HG03025 (cell line): ENCODE measurements at regions not wholly inside any gene's neighbourhood (a gene's known extent, or its start where the extent isn't known, plus 50 kb on each side); places are given as distances from the start of the nearest gene placed in this dataset.

ENCODE experiments used
- ATAC-seq: cut with Tn5 transposase; IDR thresholded peaks from one replicate; pipeline ENCODE4 v1.9.1; 2021; ENCODE audit warnings: mild to moderate bottlenecking, moderate library complexity; ENCODE audit not compliant: unreplicated experiment, low FRiP score

DNA sequence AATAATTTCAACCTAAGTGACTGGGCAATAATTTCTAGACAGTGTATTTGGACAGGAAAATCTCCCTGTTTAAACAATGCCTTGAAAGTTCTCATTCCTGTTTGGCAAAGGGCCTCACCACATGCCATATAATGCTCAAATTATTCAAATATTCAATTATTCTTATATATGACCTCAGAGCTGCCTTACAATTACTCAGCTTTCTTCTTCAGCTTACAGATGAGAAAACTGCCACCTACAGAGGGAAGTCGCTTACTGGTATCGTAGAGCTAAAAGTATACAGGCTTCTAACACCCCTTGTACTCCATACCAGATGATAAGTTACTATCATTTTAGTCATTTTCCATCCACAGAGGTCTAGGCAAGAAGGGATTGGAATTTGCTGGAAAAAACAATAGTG is 830.3 kb downstream of the BRINP1 start:
- no peak for ATAC-seq

DNA sequence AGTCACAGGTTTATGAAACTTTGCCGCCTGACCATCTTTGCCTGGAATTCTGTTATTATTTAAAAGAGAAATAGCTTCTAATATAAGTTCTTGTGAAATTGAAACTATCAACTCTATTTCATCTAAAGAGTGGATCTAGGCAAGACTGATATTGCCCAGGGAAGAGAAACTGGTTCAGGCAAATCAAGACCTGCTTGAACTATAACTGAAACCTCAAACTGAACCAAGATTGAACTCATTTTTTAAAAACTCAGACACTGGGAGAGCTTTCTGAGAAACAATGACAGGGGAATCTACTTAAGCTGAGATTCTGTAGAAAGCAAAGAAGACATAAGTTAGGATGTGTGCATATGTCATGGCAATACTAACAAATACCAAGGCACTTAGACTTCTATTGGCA is 815.8 kb downstream of the BRINP1 start:
- ATAC-seq = no peak

DNA sequence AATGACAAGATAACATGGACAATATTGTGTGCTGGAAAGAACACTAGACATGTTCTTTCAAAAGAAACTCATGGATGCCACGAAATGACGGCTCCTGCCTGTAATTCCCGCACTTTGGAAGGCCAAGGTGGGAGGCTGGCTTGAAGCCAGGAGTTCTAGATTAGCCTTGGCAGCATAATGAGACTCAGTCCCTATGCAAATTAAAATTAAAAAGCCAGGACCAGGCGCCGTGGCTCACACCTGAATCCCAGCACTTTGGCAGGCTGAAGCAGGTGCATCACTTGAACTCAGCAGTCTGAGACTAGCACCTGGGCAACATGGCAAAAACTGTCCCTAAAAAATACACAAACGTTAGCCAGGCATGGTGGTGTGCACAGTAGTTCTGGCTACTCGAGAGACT is 814.2 kb downstream of the BRINP1 start:
- no peak for ATAC-seq

GRCh38 chr9:118558026-118558425 is 811.2 kb downstream of the BRINP1 start:
- no peak for ATAC-seq

DNA sequence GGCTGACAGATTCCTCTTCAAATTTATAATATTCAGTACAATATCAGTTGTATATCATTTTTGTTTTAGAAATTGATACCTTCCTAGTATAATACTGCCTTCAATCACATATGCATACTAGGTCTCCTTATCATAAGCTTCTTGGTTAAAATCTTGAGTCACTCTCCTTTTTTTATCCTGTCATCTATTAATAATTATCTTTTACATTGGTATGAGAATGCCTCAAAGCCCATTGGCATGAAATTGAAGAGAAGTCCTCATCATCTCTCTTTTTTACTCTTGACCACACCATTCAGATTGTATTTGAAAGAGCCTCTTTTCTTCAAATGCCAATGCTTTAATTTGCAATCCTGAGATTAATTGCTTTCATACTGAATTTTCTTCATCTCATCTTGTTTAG is 810.3 kb downstream of the BRINP1 start:
- no peak for ATAC-seq

- ATAC-seq = no peak
These were observed 808.2 kb downstream of the BRINP1 start for GRCh38 chr9:118561051-118561450.

- ATAC-seq = no peak
These were observed 805.6 kb downstream of the BRINP1 start for GRCh38 chr9:118563677-118564076.

- ATAC-seq = no peak
These were observed 801.4 kb downstream of the BRINP1 start for GRCh38 chr9:118567861-118568260.

DNA sequence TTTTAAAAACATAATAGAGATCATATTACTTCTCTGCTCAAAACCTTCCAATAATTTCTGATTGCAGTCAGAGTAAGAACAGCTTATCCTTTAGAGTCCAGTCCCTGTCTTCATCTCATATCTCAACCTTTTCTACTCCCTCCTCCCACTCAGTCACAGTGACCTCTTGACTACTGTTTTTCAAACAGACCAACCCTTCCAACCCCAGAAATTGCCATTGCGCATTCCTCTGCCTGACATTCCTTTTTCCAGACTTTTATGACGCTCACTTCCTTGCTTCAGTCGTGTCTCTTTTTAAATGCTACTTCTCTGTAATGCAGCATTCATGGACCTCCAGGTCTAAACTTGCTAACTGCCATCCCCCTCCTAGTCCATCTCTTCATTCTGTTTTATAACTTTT is 800.5 kb downstream of the BRINP1 start:
- ATAC-seq = no peak

GRCh38 chr9:118569148-118569547 is 800.1 kb downstream of the BRINP1 start:
- no peak for ATAC-seq

- ATAC-seq = no peak
These were observed 799.2 kb downstream of the BRINP1 start for GRCh38 chr9:118570066-118570465.

- no peak for ATAC-seq
These were observed 793.7 kb downstream of the BRINP1 start for GRCh38 chr9:118575341-118576070.

- ATAC-seq = no peak
These were observed 792.1 kb downstream of the BRINP1 start for GRCh38 chr9:118577121-118577520.

- ATAC-seq = no peak
These were observed 790.8 kb downstream of the BRINP1 start for GRCh38 chr9:118578467-118578866.

- no peak for ATAC-seq
These were observed 785.8 kb downstream of the BRINP1 start for GRCh38 chr9:118583414-118583813.

DNA sequence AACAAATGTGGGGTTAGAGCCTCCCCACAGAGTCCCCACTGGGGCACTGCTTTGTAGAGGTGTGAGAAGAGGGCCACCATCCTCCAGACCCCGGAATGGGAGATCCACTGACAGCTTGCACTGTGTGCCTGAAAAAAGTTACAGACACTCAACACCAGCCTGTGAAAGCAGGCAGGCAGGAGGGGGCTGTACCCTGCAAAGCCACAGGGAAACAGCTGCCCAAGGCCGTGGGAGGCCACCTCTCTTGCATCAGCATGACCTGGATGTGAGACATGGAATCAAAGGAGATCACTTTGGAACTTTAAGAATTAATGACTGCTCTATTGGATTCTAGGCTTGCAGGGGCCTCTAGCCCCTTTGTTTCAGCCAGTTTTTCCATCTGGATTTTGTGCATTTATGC is 782.3 kb downstream of the BRINP1 start:
- no peak for ATAC-seq

DNA sequence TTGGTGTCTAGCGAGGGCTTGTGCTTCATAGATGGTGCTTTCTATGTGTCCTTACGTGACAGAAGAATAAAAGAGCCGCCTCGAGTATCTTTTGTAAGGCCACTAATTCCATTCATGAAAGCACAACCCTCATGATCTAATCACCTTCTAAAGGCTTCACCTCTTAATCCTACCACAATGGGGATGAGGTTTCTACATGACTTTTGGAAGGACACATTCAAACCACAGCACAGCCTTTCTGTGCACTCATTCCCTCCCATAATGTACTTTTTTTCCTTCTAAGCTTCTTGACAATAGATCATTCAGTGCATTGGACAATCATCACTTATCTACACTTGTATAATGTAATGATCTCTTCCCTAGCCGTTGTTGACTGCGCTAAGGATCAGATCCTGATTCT is 774.8 kb downstream of the BRINP1 start:
- ATAC-seq = no peak

DNA sequence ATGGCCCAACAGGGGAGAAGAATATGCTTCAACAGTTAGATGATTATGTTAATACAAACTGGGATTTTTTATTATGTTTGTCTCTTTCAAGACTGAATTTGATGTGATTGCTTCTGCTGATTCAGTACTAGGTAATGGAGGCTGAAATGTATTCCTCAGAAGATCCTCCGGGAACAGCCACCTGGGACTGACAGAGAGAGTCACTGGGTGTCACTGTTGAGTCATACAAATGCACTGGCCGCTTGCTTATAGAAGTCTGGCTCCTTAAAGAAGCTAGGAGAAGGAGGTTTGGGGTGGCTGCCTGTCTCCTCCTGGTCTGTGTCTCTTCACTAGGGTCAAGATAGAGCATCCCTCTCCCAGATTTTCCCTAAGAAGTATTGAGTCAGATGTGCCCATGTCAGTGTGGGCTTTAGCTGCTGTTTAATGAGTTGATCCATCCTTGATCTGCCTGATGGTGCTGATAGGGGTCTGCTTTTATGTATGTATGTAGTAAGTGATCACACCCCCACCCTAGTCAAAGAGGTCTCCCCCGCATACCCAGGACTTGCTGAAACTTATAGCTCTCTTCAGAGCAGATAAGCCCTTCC is 773.4 kb downstream of the BRINP1 start:
- no peak for ATAC-seq

DNA sequence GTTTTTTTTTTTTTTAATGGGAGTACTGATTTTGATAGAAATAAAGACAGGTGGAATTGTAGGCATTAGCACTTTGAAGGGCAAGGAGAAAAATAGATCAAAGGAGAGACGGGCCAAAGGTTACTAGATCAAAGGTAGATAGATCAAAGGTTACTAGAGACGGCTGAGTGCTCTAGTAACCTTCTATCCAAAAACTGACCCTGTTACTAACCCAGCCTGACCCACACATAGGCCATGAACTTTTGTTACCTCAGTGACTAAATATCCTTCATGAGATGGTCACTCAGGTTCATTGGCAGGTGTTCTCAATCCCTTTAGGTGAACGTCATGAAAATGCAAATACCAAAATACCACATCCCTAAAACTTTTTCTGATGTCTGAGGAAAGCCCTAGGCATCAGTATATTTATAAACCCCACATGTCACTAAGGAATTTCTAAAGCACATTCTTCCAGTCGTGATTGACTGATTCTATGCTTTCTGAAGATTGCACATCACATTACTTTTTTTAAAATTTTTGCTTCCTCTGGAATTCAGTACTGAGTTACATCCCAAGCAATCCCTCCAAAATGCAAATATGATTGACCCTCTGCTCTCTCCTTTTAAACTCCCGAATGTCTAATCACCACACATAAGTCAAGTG is 772.7 kb downstream of the BRINP1 start:
- no peak for ATAC-seq

- no peak for ATAC-seq
These were observed 762.6 kb downstream of the BRINP1 start for GRCh38 chr9:118606668-118607067.

- ATAC-seq = no peak
These were observed 759.7 kb downstream of the BRINP1 start for GRCh38 chr9:118609355-118610044.
